ENCODE measurements at regions not wholly inside any gene's neighbourhood (a gene's known extent, or its start where the extent isn't known, plus 50 kb on each side); places are given as distances from the start of the nearest gene placed in this dataset.

DNA sequence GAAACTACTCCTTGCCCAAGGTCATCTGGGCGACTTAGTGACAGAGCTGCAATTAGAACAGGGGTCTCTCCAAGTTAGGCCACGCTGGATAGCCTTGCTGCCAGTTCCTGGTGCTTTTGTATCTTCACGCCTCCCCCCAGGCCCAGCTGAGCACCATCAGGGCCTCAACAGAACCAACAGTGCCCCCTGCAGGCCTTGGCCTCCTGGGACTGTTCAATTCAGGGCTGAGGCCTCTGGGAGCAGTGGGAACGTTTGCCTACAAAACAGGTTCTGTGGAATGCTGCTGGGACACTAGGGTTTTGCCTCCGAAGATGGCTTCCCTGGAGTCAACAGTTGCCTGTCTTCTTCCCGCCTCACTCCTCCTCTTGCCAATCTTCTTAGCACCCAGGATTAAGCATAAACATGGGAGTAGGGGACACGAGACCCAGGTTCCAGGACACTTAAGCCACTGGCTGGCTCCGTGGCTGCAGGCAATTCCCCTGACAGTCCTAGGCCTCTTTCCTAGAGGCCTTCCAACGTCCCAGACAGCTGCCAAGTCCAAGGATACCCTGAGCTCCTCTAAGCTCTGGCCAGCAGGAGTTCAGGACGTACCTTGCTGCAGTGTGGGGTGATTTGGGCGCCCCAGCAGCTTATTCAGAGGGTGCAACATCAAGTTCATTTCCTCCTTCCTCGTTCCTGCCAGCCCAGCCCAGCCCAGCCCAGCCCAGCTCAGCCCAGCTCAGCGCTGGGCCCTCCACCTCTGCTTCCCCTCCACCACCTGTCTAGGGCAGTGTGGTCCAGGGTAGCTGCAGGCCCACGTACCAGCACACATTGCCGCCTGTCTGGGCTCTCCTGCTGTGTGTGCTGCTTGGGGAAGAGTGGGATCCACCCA, 246.6 kb upstream of the RPL38 start:
- peak overlapping the region in 2 of 4 donors; percentile 62 to 67 for H3K27ac ChIP-seq
- DNase-seq, result no peak
- peaks cover 10 to 49% (median 16%) of the 10 kb centered on the region in 3 donors for H3K4me1 ChIP-seq
- WGBS, 2 donors, result 48 to 63% methylated on average over 9 to 11 of the region's 15 CpGs
- H3K4me3 ChIP-seq, result no peak overlapping the region
- H3K9me3 ChIP-seq, result peaks cover 0 to 8% (median 0%) of the 10 kb centered on the region in 3 donors
- TF ChIP-seq, protein P1, sequence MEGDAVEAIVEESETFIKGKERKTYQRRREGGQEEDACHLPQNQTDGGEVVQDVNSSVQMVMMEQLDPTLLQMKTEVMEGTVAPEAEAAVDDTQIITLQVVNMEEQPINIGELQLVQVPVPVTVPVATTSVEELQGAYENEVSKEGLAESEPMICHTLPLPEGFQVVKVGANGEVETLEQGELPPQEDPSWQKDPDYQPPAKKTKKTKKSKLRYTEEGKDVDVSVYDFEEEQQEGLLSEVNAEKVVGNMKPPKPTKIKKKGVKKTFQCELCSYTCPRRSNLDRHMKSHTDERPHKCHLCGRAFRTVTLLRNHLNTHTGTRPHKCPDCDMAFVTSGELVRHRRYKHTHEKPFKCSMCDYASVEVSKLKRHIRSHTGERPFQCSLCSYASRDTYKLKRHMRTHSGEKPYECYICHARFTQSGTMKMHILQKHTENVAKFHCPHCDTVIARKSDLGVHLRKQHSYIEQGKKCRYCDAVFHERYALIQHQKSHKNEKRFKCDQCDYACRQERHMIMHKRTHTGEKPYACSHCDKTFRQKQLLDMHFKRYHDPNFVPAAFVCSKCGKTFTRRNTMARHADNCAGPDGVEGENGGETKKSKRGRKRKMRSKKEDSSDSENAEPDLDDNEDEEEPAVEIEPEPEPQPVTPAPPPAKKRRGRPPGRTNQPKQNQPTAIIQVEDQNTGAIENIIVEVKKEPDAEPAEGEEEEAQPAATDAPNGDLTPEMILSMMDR (IDR thresholded peaks at IDR 0.05), result peak in 4 of 6 experiments; percentile 40 to 80 (median 55)
- TF ChIP-seq POLR2A (IDR thresholded peaks at IDR 0.05), result no peak
- H3K36me3 ChIP-seq, result no peaks in the 10 kb centered on the region
- intact Hi-C loops (cut with DNase I), result no loop called here
- peaks cover 0 to 22% (median 5%) of the 10 kb centered on the region in 4 donors for H3K27me3 ChIP-seq

DNA sequence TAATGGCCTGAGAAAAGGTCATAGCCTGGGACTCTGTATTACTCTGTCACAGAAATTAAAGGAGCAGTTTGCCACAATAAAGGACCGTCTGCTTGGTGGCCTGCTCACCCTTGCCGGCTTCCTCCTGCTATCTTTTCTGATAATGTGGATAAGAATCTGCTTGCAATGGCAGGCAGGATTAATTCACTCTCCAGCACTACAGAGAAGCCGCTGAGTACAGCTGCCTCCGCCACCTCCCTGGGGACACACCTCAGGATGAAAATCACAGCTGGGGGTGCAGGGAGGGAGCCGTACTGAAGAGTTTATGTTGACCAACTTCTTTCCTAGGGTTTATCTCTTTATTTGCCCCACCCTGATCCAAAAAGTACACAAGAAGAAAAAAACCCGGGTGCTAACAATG, 245.9 kb upstream of the RPL38 start:
- WGBS, 2 donors, result 56 to 61% methylated on average over 6 of the region's 6 CpGs
- peak overlapping the region in 2 of 4 donors; percentile 62 to 67 for H3K27ac ChIP-seq
- DNase-seq, result no peak
- TF ChIP-seq, protein P1 (IDR thresholded peaks at IDR 0.05), result no peak
- no peak for TF ChIP-seq POLR2A (IDR thresholded peaks at IDR 0.05)
- no peak overlapping the region for H3K4me3 ChIP-seq
- peaks cover 4 to 41% (median 11%) of the 10 kb centered on the region in 3 donors for H3K4me1 ChIP-seq
- no peaks in the 10 kb centered on the region for H3K36me3 ChIP-seq
- intact Hi-C loops (cut with DNase I), result no loop called here
- H3K27me3 ChIP-seq, result peaks cover 0 to 14% (median 2%) of the 10 kb centered on the region in 4 donors
- H3K9me3 ChIP-seq, result peaks cover 0 to 8% (median 0%) of the 10 kb centered on the region in 3 donors

DNA sequence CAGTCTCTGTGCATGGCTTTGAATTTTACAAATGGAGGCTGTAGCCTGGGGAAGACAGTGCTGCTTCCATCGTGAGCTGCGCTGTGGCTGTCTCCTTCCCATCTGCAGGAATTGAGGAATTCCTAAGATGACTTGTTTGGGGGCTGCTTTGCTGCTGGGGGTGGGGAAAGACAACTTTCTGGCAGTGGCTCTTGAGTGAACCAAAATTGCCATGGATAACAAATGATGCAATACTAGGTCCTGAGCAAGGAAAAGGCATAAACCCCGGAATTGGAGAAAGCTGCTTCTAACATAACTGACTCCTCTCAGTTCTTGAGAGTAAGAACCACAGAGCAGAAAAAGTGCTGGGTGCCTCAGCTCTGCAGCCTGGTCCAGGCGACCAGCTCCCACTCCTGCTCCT, 245.0 kb upstream of the RPL38 start:
- H3K4me3 ChIP-seq, result no peak overlapping the region
- peaks cover 0 to 35% (median 5%) of the 10 kb centered on the region in 3 donors for H3K4me1 ChIP-seq
- no peaks in the 10 kb centered on the region for H3K36me3 ChIP-seq
- no peak for DNase-seq
- intact Hi-C loops (cut with DNase I), result no loop called here
- 68 to 86% methylated on average over 3 to 4 of the region's 4 CpGs for WGBS, 2 donors
- H3K27ac ChIP-seq, result no peak overlapping the region
- H3K27me3 ChIP-seq, result peaks cover 0 to 6% (median 0%) of the 10 kb centered on the region in 4 donors
- TF ChIP-seq POLR2A (IDR thresholded peaks at IDR 0.05), result no peak
- TF ChIP-seq, protein P1 (IDR thresholded peaks at IDR 0.05), result no peak
- peaks cover 0 to 8% (median 0%) of the 10 kb centered on the region in 3 donors for H3K9me3 ChIP-seq

GRCh38 chr17:73960469-73960868, 243.0 kb upstream of the RPL38 start:
- DNase-seq, result no peak
- H3K9me3 ChIP-seq, result peaks cover 0 to 8% (median 0%) of the 10 kb centered on the region in 3 donors
- TF ChIP-seq POLR2A (IDR thresholded peaks at IDR 0.05), result no peak
- TF ChIP-seq, protein P1 (IDR thresholded peaks at IDR 0.05), result no peak
- no peak overlapping the region for H3K27ac ChIP-seq
- H3K4me3 ChIP-seq, result no peak overlapping the region
- no peaks in the 10 kb centered on the region for H3K36me3 ChIP-seq
- intact Hi-C loops (cut with DNase I), result no loop called here
- peaks cover 0 to 22% (median 5%) of the 10 kb centered on the region in 3 donors for H3K4me1 ChIP-seq
- peaks cover 0 to 6% (median 0%) of the 10 kb centered on the region in 4 donors for H3K27me3 ChIP-seq

DNA sequence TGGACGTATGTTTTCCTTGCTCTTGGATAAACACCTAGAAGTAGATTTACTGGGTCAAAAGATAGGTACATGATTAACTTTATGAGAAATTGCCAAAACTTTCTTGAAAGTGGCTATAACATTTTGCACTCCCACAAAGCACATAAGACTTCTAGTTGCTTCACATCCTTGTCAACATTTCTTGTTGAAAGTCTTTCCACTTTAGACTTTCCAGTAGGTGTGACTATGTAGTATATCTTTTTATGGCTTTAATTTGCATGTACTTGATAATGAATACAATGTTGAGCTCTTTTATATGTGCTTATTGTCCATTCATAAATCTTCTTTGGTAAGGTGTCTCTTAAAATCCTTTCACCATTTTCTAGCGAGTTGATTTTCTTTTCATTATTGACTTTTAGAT, 241.2 kb upstream of the RPL38 start:
- H3K27me3 ChIP-seq, result peaks cover 0 to 16% (median 2%) of the 10 kb centered on the region in 4 donors
- peaks cover 0 to 3% (median 0%) of the 10 kb centered on the region in 3 donors for H3K4me1 ChIP-seq
- WGBS, 2 donors, result 46 to 50% methylated on average over 2 of the region's 2 CpGs
- peaks cover 0 to 8% (median 0%) of the 10 kb centered on the region in 3 donors for H3K9me3 ChIP-seq
- TF ChIP-seq POLR2A (IDR thresholded peaks at IDR 0.05), result no peak
- TF ChIP-seq, protein P1 (IDR thresholded peaks at IDR 0.05), result no peak
- H3K4me3 ChIP-seq, result no peak overlapping the region
- no peaks in the 10 kb centered on the region for H3K36me3 ChIP-seq
- no peak for DNase-seq
- intact Hi-C loops (cut with DNase I), result no loop called here
- H3K27ac ChIP-seq, result no peak overlapping the region

Data from esophagus squamous epithelium (tissue), 5 donors.